B cell (primary cell): ENCODE measurements at regions not wholly inside any gene's neighbourhood (a gene's known extent, or its start where the extent isn't known, plus 50 kb on each side); places are given as distances from the start of the nearest gene placed in this dataset.

Experiments used
- CTCF ChIP-seq: fragments of 200-600 bp; IDR thresholded peaks from one replicate; pipeline ENCODE4 v1.8.0; 2022; ENCODE audit warnings: antibody characterized with exemption, mild to moderate bottlenecking
- EZH2 ChIP-seq: IDR thresholded peaks from 2 replicates; pipeline ENCODE4 v1.6.1; 2012; ENCODE audit warnings: borderline replicate concordance, low read depth, mild to moderate bottlenecking, moderate library complexity, low read length; ENCODE audit not compliant: insufficient read depth, poor library complexity, severe bottlenecking

- TF ChIP-seq CTCF (no peak), EZH2 (no peak)
Observed at GRCh38 chr1:181926697-181927096, 134.8 kb downstream of the ZNF648 start.
